Right kidney (tissue), 1 donor: ENCODE measurements at regions not wholly inside any gene's neighbourhood (a gene's known extent, or its start where the extent isn't known, plus 50 kb on each side); places are given as distances from the start of the nearest gene placed in this dataset.
"Not testable (repeated sequence)": the region's sequence is repeated elsewhere in the genome, so short reads cannot be mapped to it uniquely, and the experiment has no call there.

Source experiments
- DNase-seq: peaks from one replicate; pipeline ENCODE4 v3.0.0-alpha.2; 2016

- no peak for DNase-seq
Measured at GRCh38 chr1:196088541-196088940, 519.7 kb downstream of the KCNT2 start.

- no peak for DNase-seq
Measured at GRCh38 chr1:196078691-196079090, 529.5 kb downstream of the KCNT2 start.

- no peak for DNase-seq
Measured at GRCh38 chr1:196075621-196076020, 532.6 kb downstream of the KCNT2 start.

GRCh38 chr1:196074182-196074581 is 534.1 kb downstream of the KCNT2 start:
- DNase-seq, result no peak

GRCh38 chr1:196071447-196071846 is 536.8 kb downstream of the KCNT2 start:
- DNase-seq, result no peak

GRCh38 chr1:196070940-196071339 is 537.3 kb downstream of the KCNT2 start:
- DNase-seq, result no peak

GRCh38 chr1:196063952-196064351 is 544.3 kb downstream of the KCNT2 start:
- no peak for DNase-seq

GRCh38 chr1:196063294-196063693 is 544.9 kb downstream of the KCNT2 start:
- no peak for DNase-seq

GRCh38 chr1:196060539-196060938 is 547.7 kb downstream of the KCNT2 start:
- DNase-seq, result no peak

- DNase-seq, result no peak
Measured at GRCh38 chr1:196059210-196059609, 549.0 kb downstream of the KCNT2 start.

GRCh38 chr1:196056966-196057365 is 551.3 kb downstream of the KCNT2 start:
- no peak for DNase-seq

- DNase-seq, result no peak
Measured at GRCh38 chr1:196049407-196049806, 558.8 kb downstream of the KCNT2 start.

- no peak for DNase-seq
Measured at GRCh38 chr1:196043268-196043667, 565.0 kb downstream of the KCNT2 start.

GRCh38 chr1:196034080-196034706 is 574.0 kb downstream of the KCNT2 start:
- DNase-seq, result no peak

GRCh38 chr1:196031387-196031786 is 576.9 kb downstream of the KCNT2 start:
- DNase-seq, result not testable (repeated sequence)

- DNase-seq, result no peak
Measured at GRCh38 chr1:196030455-196030854, 577.8 kb downstream of the KCNT2 start.

- no peak for DNase-seq
Measured at GRCh38 chr1:196029410-196029809, 578.8 kb downstream of the KCNT2 start.

- DNase-seq, result no peak
Measured at GRCh38 chr1:196027127-196027526, 581.1 kb downstream of the KCNT2 start.

GRCh38 chr1:196021174-196021573 is 587.1 kb downstream of the KCNT2 start:
- DNase-seq, result not testable (repeated sequence)

GRCh38 chr1:196009362-196009761 is 598.9 kb downstream of the KCNT2 start:
- no peak for DNase-seq

- no peak for DNase-seq
Measured at GRCh38 chr1:196007763-196008162, 600.5 kb downstream of the KCNT2 start.

- DNase-seq, result no peak
Measured at GRCh38 chr1:196005426-196005825, 602.8 kb downstream of the KCNT2 start.

- not testable (repeated sequence) for DNase-seq
Measured at GRCh38 chr1:196004388-196004787, 603.9 kb downstream of the KCNT2 start.

GRCh38 chr1:196002906-196003305 is 605.3 kb downstream of the KCNT2 start:
- no peak for DNase-seq

- not testable (repeated sequence) for DNase-seq
Measured at GRCh38 chr1:196002296-196002695, 605.9 kb downstream of the KCNT2 start.
